GM04503 (cell line): ENCODE measurements at regions not wholly inside any gene's neighbourhood (a gene's known extent, or its start where the extent isn't known, plus 50 kb on each side); places are given as distances from the start of the nearest gene placed in this dataset.

ENCODE experiments used
- DNase-seq: peaks from one replicate; pipeline ENCODE4 v3.0.0-alpha.2; 2012; ENCODE audit warnings: low read depth

DNA sequence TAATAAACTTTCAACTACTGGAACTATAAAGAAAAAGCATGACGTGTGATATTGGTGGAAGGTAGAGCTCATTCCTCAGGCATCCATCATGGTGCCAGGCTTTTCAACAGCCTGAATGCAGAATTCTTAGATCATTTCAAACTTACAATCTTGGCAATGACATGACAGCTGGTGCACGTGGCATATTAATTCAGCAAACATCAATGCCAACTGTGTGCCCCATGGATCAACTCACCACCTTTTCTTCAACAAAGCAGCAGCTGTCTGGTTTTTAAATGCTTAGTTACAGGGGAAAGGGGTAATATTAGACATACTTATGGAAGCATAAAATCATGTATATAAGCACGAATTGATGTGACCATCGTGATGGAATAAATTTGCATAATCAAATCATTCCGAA is 56.0 kb upstream of the OR13F1 start:
- no peak for DNase-seq
